SK-N-MC (cell line): ENCODE measurements at regions not wholly inside any gene's neighbourhood (a gene's known extent, or its start where the extent isn't known, plus 50 kb on each side); places are given as distances from the start of the nearest gene placed in this dataset.

Experiments used
- EZH2 ChIP-seq: fragments of 200-600 bp; sonication (generic); IDR thresholded peaks from one replicate; pipeline ENCODE4 v1.6.1; 2017; ENCODE audit warnings: antibody characterized with exemption
- POLR2AphosphoS5 ChIP-seq: IDR thresholded peaks from 2 replicates; pipeline ENCODE4 v1.6.1; 2012; ENCODE audit warnings: mild to moderate bottlenecking, low read depth, low read length, borderline replicate concordance

GRCh38 chr2:191604154-191604553 lies 73.8 kb upstream of the NABP1 start:
- no peak for TF ChIP-seq POLR2AphosphoS5
- TF ChIP-seq EZH2, result no peak
